DOHH2 (cell line): ENCODE measurements at regions not wholly inside any gene's neighbourhood (a gene's known extent, or its start where the extent isn't known, plus 50 kb on each side); places are given as distances from the start of the nearest gene placed in this dataset.

ENCODE experiments used
- EZH2phosphoT487 ChIP-seq: fragments of 200-600 bp; sonication (generic); IDR thresholded peaks from 2 replicates; pipeline ENCODE4 v1.6.1; 2017; ENCODE audit warnings: borderline replicate concordance, mild to moderate bottlenecking, antibody characterized with exemption, low read length, moderate library complexity, mixed read lengths
- TF ChIP-seq, protein P1 (sequence below): fragments of 200-600 bp; sonication (generic); IDR thresholded peaks from one replicate; pipeline ENCODE4 v1.5.1; 2014; ENCODE audit warnings: antibody characterized with exemption, mild to moderate bottlenecking, low read depth, low read length; ENCODE audit not compliant: poor library complexity, severe bottlenecking

DNA sequence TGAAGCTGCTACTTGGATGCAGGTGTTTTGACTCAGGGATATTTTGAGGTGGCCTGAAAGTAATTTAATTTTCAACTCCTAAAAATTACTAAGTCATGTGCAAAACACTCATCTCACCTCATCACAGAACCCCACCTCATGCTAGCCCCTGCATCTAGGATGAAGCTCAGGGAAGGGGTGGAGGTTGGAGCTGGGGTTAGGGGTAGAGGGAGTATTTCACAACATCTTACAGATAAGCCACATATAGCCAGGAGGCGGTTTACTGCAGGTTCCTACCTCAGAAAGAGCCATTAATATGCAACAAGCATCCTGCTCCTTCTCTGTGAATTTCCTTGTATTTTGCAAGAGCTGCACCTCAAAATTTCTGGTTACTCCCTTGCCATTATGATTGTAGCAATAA is 70.5 kb upstream of the TSPAN5 start:
- TF ChIP-seq, protein P1, sequence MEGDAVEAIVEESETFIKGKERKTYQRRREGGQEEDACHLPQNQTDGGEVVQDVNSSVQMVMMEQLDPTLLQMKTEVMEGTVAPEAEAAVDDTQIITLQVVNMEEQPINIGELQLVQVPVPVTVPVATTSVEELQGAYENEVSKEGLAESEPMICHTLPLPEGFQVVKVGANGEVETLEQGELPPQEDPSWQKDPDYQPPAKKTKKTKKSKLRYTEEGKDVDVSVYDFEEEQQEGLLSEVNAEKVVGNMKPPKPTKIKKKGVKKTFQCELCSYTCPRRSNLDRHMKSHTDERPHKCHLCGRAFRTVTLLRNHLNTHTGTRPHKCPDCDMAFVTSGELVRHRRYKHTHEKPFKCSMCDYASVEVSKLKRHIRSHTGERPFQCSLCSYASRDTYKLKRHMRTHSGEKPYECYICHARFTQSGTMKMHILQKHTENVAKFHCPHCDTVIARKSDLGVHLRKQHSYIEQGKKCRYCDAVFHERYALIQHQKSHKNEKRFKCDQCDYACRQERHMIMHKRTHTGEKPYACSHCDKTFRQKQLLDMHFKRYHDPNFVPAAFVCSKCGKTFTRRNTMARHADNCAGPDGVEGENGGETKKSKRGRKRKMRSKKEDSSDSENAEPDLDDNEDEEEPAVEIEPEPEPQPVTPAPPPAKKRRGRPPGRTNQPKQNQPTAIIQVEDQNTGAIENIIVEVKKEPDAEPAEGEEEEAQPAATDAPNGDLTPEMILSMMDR, result no peak
- TF ChIP-seq EZH2phosphoT487, result no peak
